ENCODE measurements at regions not wholly inside any gene's neighbourhood (a gene's known extent, or its start where the extent isn't known, plus 50 kb on each side); places are given as distances from the start of the nearest gene placed in this dataset.

DNA sequence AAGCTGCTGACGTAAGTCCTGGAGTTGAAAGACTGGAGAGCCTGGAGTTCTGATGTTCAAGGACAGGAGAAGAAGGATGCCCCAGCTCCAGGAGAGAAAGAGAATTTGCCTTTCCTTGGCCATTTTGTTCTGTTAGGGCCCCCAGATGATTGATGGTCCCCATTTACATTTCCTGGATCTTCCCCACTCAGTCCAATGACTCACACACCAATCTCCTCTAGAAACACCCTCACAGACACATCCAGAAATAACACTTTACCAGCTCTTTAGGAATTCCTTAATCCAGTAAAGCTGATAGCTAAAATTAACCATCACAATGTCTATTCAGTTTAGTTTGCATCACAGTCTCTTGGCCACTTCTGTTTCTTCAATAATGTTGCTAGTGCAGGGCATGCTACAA, 260.2 kb upstream of the IRAK1BP1 start:
- dilution Hi-C loops (cut with HindIII; ENCODE audit: low sequenced_read_pairs, unreplicated experiment) (no loop called here), in situ Hi-C loops (cut with MboI; ENCODE audit: low sequenced_read_pairs) (loop anchor here (25.0 kb wide), 1 partner anchor 1145 kb away; the partner anchor contains the start of gene HTR1B), intact Hi-C loops (cut with micrococcal nuclease) (loop anchor here (5.0 kb wide), 1 partner anchor 1140 kb away; no protein-coding TSS in a partner anchor)
- peak overlapping the region; percentile 49 to 79 for H4K8ac ChIP-seq (ENCODE audit: low read depth in 2 of 2, low read length in 2 of 2)
- H3K79me1 ChIP-seq (ENCODE audit: low read depth in 1 of 2, low read length in 2 of 2), result peaks cover 0 to 3% of the 10 kb centered on the region in 2 experiments; a peak in 1 of 4 replicates
- peak overlapping the region; percentile 60 for H4K91ac ChIP-seq (ENCODE audit: insufficient read depth, low read depth, low read length)
- no peaks in the 10 kb centered on the region for H3K27me3 ChIP-seq (ENCODE audit: control insufficient read depth, insufficient read depth, low read length)
- peak overlapping the region; percentile 79 for H2AK5ac ChIP-seq (ENCODE audit: low read depth, low read length)
- no peak overlapping the region for H2AFZ ChIP-seq (replicated peaks; ENCODE audit: low read length, poor library complexity)
- H3K36me3 ChIP-seq (ENCODE audit: control insufficient read depth, insufficient read depth, low read length), result no peaks in the 10 kb centered on the region
- peak overlapping the region; percentile 74; the same call in 1 of the 2 replicates for H4K5ac ChIP-seq (ENCODE audit: low read depth, low read length)
- peak overlapping the region; percentile 61 for H3K27ac ChIP-seq (ENCODE audit: insufficient read depth, low read length)
- DNase-seq (peak; percentile 49), ATAC-seq (ENCODE audit: low read depth) (peak; percentile 16)
- no peak overlapping the region for H3K9ac ChIP-seq (ENCODE audit: low read depth, low read length)
- peaks cover 9% of the 10 kb centered on the region for H3K4me1 ChIP-seq (ENCODE audit: control insufficient read depth, insufficient read depth, low read length)
- H2BK15ac ChIP-seq (ENCODE audit: low read depth, low read length), result peak overlapping the region; percentile 76; the same call in 2 of the 3 replicates
- H3K56ac ChIP-seq (ENCODE audit: extremely low read depth, insufficient read depth, low read length), result no peak overlapping the region; the same call in 1 of the 2 replicates
- H2AK9ac ChIP-seq (replicated peaks; ENCODE audit: low read depth, low read length, poor library complexity), result no peak overlapping the region
- peak overlapping the region; percentile 69 for H2BK20ac ChIP-seq (ENCODE audit: low read depth, low read length)
- H3K23ac ChIP-seq (ENCODE audit: low read depth, low read length), result peak overlapping the region; percentile 41; the same call in 1 of the 2 replicates
- WGBS, 2 experiments (ENCODE audit: extremely low coverage in 2 of 2, insufficient read length in 1 of 2), result 80% methylated on average over 1 of the region's 1 CpG; no CpG with 5 or more reads in 1 of the 2 experiments
- H3K4me3 ChIP-seq (ENCODE audit: insufficient read depth, low read depth, low read length), result no peak overlapping the region
- peak overlapping the region; percentile 97 for H2BK5ac ChIP-seq (ENCODE audit: low read depth, low read length, poor library complexity, severe bottlenecking)
- H2BK120ac ChIP-seq (ENCODE audit: low read depth, low read length), result peak overlapping the region; percentile 90
- BruUV-seq (replicated peaks), result no TSS peak
- peaks cover 5% of the 10 kb centered on the region for H3K9me1 ChIP-seq (ENCODE audit: insufficient read depth, low read length)
- no peaks in the 10 kb centered on the region for H3K9me3 ChIP-seq (ENCODE audit: control insufficient read depth, insufficient read depth, low read length)
- ChIA-PET POLR2A (ENCODE audit: unreplicated experiment) (no interaction called here), CTCF (no interaction called here)
- peak overlapping the region; percentile 98 for H3K4ac ChIP-seq (ENCODE audit: low read depth, low read length)
- TF ChIP-seq, protein P1, sequence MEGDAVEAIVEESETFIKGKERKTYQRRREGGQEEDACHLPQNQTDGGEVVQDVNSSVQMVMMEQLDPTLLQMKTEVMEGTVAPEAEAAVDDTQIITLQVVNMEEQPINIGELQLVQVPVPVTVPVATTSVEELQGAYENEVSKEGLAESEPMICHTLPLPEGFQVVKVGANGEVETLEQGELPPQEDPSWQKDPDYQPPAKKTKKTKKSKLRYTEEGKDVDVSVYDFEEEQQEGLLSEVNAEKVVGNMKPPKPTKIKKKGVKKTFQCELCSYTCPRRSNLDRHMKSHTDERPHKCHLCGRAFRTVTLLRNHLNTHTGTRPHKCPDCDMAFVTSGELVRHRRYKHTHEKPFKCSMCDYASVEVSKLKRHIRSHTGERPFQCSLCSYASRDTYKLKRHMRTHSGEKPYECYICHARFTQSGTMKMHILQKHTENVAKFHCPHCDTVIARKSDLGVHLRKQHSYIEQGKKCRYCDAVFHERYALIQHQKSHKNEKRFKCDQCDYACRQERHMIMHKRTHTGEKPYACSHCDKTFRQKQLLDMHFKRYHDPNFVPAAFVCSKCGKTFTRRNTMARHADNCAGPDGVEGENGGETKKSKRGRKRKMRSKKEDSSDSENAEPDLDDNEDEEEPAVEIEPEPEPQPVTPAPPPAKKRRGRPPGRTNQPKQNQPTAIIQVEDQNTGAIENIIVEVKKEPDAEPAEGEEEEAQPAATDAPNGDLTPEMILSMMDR (conservative IDR thresholded peaks at IDR 0.05; ENCODE audit: low read depth, low read length), result no peak
- TF ChIP-seq RCOR1 (IDR thresholded peaks at IDR 0.05; ENCODE audit: insufficient replicate concordance, low read length), result no peak
- no peak for TF ChIP-seq MAZ (IDR thresholded peaks at IDR 0.05; ENCODE audit: borderline replicate concordance, low read depth, low read length)
- TF ChIP-seq NFE2L2 (IDR thresholded peaks at IDR 0.05; ENCODE audit: low read depth, low read length), result no peak
- no peak for TF ChIP-seq CHD1 (IDR thresholded peaks at IDR 0.05; ENCODE audit: low read depth, low read length)
- no peak for TF ChIP-seq MAFK (IDR thresholded peaks at IDR 0.05; ENCODE audit: low read depth, low read length)
- no peak for TF ChIP-seq MXI1 (IDR thresholded peaks at IDR 0.05; ENCODE audit: borderline replicate concordance, low read depth, low read length)
- no peak for TF ChIP-seq FOS (IDR thresholded peaks at IDR 0.05; ENCODE audit: low read depth, low read length)
- no peak for TF ChIP-seq BHLHE40 (IDR thresholded peaks at IDR 0.05; ENCODE audit: low read depth, low read length)
- no peak for TF ChIP-seq USF2 (IDR thresholded peaks at IDR 0.05; ENCODE audit: low read depth, low read length)
- TF ChIP-seq RFX5 (IDR thresholded peaks at IDR 0.05; ENCODE audit: low read depth, low read length), result no peak
- peak overlapping the region; percentile 87; the same call in 1 of the 2 replicates for H3K18ac ChIP-seq (ENCODE audit: low read depth, low read length)
- H3K4me2 ChIP-seq (ENCODE audit: low read depth, low read length), result peak overlapping the region; percentile 64; the same call in 1 of the 2 replicates
- H4K20me1 ChIP-seq (ENCODE audit: insufficient read depth, low read length), result no peaks in the 10 kb centered on the region
- peak overlapping the region; percentile 50 for H3K14ac ChIP-seq (replicated peaks; ENCODE audit: low read depth, low read length)

All from IMR-90 (cell line).